Tibial artery (tissue), 4 donors: ENCODE measurements at regions not wholly inside any gene's neighbourhood (a gene's known extent, or its start where the extent isn't known, plus 50 kb on each side); places are given as distances from the start of the nearest gene placed in this dataset.

ENCODE experiments used
- DNase-seq, 2 donors: peaks; one replicate each; pipeline ENCODE4 v3.0.0-alpha.2; 2019
- H3K27ac ChIP-seq, 2 donors: fragments of 200-600 bp; sonication (generic) in 1 of 2; 1 replicate in 1 of 2; 2 replicates in 1 of 2; pipeline ENCODE4 v1.5.1; 2018 to 2019; ENCODE audit warnings: mild to moderate bottlenecking in 1 of 2
- H3K27me3 ChIP-seq, 2 donors: fragments of 200-600 bp; sonication (generic) in 1 of 2; one replicate each; pipeline versions ENCODE4 v1.5.1 to v1.6.0; 2016 to 2019
- H3K36me3 ChIP-seq, 3 donors: fragments of 200-600 bp; sonication (generic) in 2 of 3; one replicate each; pipeline ENCODE4 v1.5.1; 2016 to 2019; ENCODE audit warnings: mild to moderate bottlenecking in 2 of 3
- H3K4me1 ChIP-seq, 4 donors: fragments of 200-600 bp; sonication (generic) in 2 of 4; 1 replicate in 3 of 4; 2 replicates in 1 of 4; pipeline ENCODE4 v1.5.1; 2016 to 2019
- H3K4me3 ChIP-seq, 2 donors: fragments of 200-600 bp; sonication (generic) in 1 of 2; 1 replicate in 1 of 2; 2 replicates in 1 of 2; pipeline ENCODE4 v1.5.1; 2018 to 2019; ENCODE audit warnings: mild to moderate bottlenecking in 2 of 2
- H3K9me3 ChIP-seq, 3 donors: fragments of 200-600 bp; sonication (generic) in 1 of 3; one replicate each; pipeline ENCODE4 v1.5.1; 2016 to 2019
- intact Hi-C: fragments of 100-400 bp; cut with DNase I; formaldehyde crosslinking; loops from one replicate; pipeline ENCODE4 v1.15.0; 2023; ENCODE audit warnings: low total_unique reads
- TF ChIP-seq, protein P1 (sequence below), 2 experiments: fragments of 200-600 bp in 1 of 2; fragments of 450-650 bp in 1 of 2; IDR thresholded peaks; one replicate each; pipeline ENCODE4 v1.5.1; 2017 to 2019; ENCODE audit warnings: antibody characterized with exemption in 2 of 2, mild to moderate bottlenecking in 1 of 2, moderate library complexity in 1 of 2

GRCh38 chrX:3204606-3205005 lies 141.8 kb downstream of the MXRA5 start:
- TF ChIP-seq, protein P1, sequence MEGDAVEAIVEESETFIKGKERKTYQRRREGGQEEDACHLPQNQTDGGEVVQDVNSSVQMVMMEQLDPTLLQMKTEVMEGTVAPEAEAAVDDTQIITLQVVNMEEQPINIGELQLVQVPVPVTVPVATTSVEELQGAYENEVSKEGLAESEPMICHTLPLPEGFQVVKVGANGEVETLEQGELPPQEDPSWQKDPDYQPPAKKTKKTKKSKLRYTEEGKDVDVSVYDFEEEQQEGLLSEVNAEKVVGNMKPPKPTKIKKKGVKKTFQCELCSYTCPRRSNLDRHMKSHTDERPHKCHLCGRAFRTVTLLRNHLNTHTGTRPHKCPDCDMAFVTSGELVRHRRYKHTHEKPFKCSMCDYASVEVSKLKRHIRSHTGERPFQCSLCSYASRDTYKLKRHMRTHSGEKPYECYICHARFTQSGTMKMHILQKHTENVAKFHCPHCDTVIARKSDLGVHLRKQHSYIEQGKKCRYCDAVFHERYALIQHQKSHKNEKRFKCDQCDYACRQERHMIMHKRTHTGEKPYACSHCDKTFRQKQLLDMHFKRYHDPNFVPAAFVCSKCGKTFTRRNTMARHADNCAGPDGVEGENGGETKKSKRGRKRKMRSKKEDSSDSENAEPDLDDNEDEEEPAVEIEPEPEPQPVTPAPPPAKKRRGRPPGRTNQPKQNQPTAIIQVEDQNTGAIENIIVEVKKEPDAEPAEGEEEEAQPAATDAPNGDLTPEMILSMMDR (IDR thresholded peaks at IDR 0.05): no peak
- H3K36me3 ChIP-seq: no peaks in the 10 kb centered on the region
- no peak overlapping the region for H3K27ac ChIP-seq
- no peak overlapping the region for H3K4me3 ChIP-seq
- DNase-seq: no peak
- no peaks in the 10 kb centered on the region for H3K27me3 ChIP-seq
- H3K4me1 ChIP-seq: no peaks in the 10 kb centered on the region
- no peaks in the 10 kb centered on the region for H3K9me3 ChIP-seq
- intact Hi-C loops: no loop called here

DNA sequence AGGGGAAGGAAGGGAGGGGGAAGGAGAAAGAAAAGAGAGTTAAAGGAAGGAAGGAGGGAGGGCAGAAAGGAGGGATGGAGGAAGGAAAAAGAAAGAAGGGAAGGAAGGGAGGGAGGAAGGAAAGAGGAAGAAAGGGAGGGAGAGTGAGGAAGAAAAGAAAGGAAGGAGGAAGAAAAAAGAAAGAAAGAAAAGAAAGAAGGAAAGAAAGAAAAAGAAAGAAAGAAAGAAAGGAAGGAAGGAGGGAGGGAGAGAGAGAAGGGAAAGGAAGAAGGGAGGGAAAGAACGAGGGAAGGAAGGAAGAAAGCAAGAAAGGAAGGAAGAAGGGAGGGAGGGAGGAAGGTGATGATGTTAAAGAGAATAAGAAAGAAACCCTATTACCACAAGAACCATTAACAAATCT lies 150.6 kb downstream of the MXRA5 start:
- H3K9me3 ChIP-seq: peaks cover 0 to 9% (median 8%) of the 10 kb centered on the region in 3 donors
- no peak for DNase-seq
- no peaks in the 10 kb centered on the region for H3K4me1 ChIP-seq
- TF ChIP-seq, protein P1 (IDR thresholded peaks at IDR 0.05): no peak
- no peak overlapping the region for H3K4me3 ChIP-seq
- H3K27me3 ChIP-seq: no peaks in the 10 kb centered on the region
- no peaks in the 10 kb centered on the region for H3K36me3 ChIP-seq
- H3K27ac ChIP-seq: no peak overlapping the region
- intact Hi-C loops: no loop called here

DNA sequence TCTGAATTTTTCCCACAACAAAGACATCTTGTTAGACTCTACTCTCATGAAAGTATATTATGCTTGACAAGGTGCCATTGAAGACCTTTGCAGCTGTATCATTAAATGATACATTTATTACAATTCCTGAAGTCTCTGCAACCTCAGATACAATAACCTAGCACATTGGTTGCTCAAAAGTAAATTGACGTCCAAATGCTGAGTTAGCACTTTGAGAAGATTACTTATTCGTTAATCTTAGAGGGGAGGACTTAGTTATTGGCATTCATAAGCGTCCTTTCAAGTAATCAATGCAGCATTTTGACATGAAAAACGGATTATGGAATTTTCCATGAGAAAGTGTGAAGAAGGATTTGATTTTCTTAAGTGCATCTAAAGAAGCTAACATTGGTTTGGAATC lies 151.6 kb downstream of the ARSF start:
- TF ChIP-seq, protein P1 (IDR thresholded peaks at IDR 0.05): no peak
- Histone ChIP-seq H3K4me1 (no peaks in the 10 kb centered on the region), H3K4me3 (no peak overlapping the region), H3K27me3 (no peaks in the 10 kb centered on the region), H3K36me3 (no peaks in the 10 kb centered on the region), H3K9me3 (no peaks in the 10 kb centered on the region), H3K27ac (no peak overlapping the region)
- intact Hi-C loops: loop anchor here (5.0 kb wide), 1 partner anchor 1736 kb away; no protein-coding TSS in a partner anchor
- DNase-seq: no peak

- intact Hi-C loops: loop anchor here (5.0 kb wide), 1 partner anchor 1734 kb away; no protein-coding TSS in a partner anchor
- Histone ChIP-seq H3K4me3 (no peak overlapping the region), H3K27me3 (no peaks in the 10 kb centered on the region), H3K4me1 (no peaks in the 10 kb centered on the region), H3K36me3 (no peaks in the 10 kb centered on the region), H3K27ac (no peak overlapping the region), H3K9me3 (no peaks in the 10 kb centered on the region)
- TF ChIP-seq, protein P1 (IDR thresholded peaks at IDR 0.05): no peak
- DNase-seq: no peak
These were observed 150.5 kb downstream of the ARSF start for GRCh38 chrX:3191796-3192195.

GRCh38 chrX:3191201-3191600 lies 149.9 kb downstream of the ARSF start:
- no peaks in the 10 kb centered on the region for H3K4me1 ChIP-seq
- H3K27me3 ChIP-seq: no peaks in the 10 kb centered on the region
- DNase-seq: no peak
- no peak overlapping the region for H3K4me3 ChIP-seq
- no peaks in the 10 kb centered on the region for H3K36me3 ChIP-seq
- H3K9me3 ChIP-seq: no peaks in the 10 kb centered on the region
- intact Hi-C loops: loop anchor here (5.0 kb wide), 1 partner anchor 1734 kb away; no protein-coding TSS in a partner anchor
- TF ChIP-seq, protein P1 (IDR thresholded peaks at IDR 0.05): no peak
- no peak overlapping the region for H3K27ac ChIP-seq
